Natural killer cell (primary cell): ENCODE measurements at regions not wholly inside any gene's neighbourhood (a gene's known extent, or its start where the extent isn't known, plus 50 kb on each side); places are given as distances from the start of the nearest gene placed in this dataset.

Experiments used
- ATAC-seq, 3 donors: fragments of 150-1000 bp in 2 of 3; fragments of 200-7000 bp in 1 of 3; cut with Tn5 transposase; 1 replicate in 1 of 3; 2 replicates in 2 of 3; pipeline ENCODE4 v1.10.0; 2021; ENCODE audit warnings: mild to moderate bottlenecking in 2 of 3, moderate library complexity in 2 of 3
- DNase-seq, 2 donors: peaks; one replicate each; pipeline versions ENCODE4 v3.0.0 to v3.0.0-alpha.2; 2013 to 2021; ENCODE audit warnings: mixed read lengths in 1 of 2
- H3K27ac ChIP-seq: one replicate; pipeline ENCODE4 v1.5.1; 2013; ENCODE audit warnings: mild to moderate bottlenecking, low read length
- H3K27me3 ChIP-seq: one replicate; pipeline ENCODE4 v1.6.1; 2013; ENCODE audit warnings: low read length; ENCODE audit not compliant: control insufficient read depth, insufficient read depth
- H3K36me3 ChIP-seq: one replicate; pipeline ENCODE4 v1.6.1; 2013; ENCODE audit warnings: low read length; ENCODE audit not compliant: control insufficient read depth, insufficient read depth
- H3K4me1 ChIP-seq: one replicate; pipeline ENCODE4 v1.6.1; 2013; ENCODE audit warnings: low read length; ENCODE audit not compliant: control insufficient read depth, insufficient read depth
- H3K4me3 ChIP-seq: one replicate; pipeline ENCODE4 v1.5.1; 2013; ENCODE audit warnings: low read length
- H3K9me3 ChIP-seq: one replicate; pipeline ENCODE4 v1.6.1; 2013; ENCODE audit warnings: low read length; ENCODE audit not compliant: control insufficient read depth, insufficient read depth
- H3K27ac Mint-ChIP-seq, 2 donors: one replicate each; pipeline ENCODE4 v1.8.0; 2022; ENCODE audit warnings: mild to moderate bottlenecking in 2 of 2, mixed read lengths in 2 of 2, moderate library complexity in 1 of 2
- H3K27me3 Mint-ChIP-seq, 2 donors: one replicate each; pipeline ENCODE4 v1.8.0; 2022; ENCODE audit warnings: low read depth in 2 of 2, mixed read lengths in 2 of 2
- H3K36me3 Mint-ChIP-seq: one replicate; pipeline ENCODE4 v1.8.0; 2022; ENCODE audit warnings: mixed read lengths
- H3K4me1 Mint-ChIP-seq, 2 donors: one replicate each; pipeline ENCODE4 v1.8.0; 2022; ENCODE audit warnings: mixed read lengths in 2 of 2
- H3K4me3 Mint-ChIP-seq: one replicate; pipeline ENCODE4 v1.8.0; 2022; ENCODE audit warnings: mild to moderate bottlenecking, moderate library complexity, mixed read lengths
- H3K9me3 Mint-ChIP-seq, 2 donors: one replicate each; pipeline ENCODE4 v1.8.0; 2022; ENCODE audit warnings: mixed read lengths in 2 of 2
- WGBS: methylation state at CpG from one replicate; pipeline ENCODE4 v1.1.7; 2013; ENCODE audit warnings: missing lambda C conversion rate; ENCODE audit not compliant: insufficient coverage; 5-methylcytosine and 5-hydroxymethylcytosine counted together
- intact Hi-C: fragments of 100-400 bp; cut with micrococcal nuclease; formaldehyde crosslinking; loops from one replicate; pipeline ENCODE4 v1.14.2; 2022
- TF ChIP-seq, protein P1 (sequence below): fragments of 200-600 bp; IDR thresholded peaks from one replicate; pipeline ENCODE4 v1.8.0; 2022; ENCODE audit warnings: antibody characterized with exemption

DNA sequence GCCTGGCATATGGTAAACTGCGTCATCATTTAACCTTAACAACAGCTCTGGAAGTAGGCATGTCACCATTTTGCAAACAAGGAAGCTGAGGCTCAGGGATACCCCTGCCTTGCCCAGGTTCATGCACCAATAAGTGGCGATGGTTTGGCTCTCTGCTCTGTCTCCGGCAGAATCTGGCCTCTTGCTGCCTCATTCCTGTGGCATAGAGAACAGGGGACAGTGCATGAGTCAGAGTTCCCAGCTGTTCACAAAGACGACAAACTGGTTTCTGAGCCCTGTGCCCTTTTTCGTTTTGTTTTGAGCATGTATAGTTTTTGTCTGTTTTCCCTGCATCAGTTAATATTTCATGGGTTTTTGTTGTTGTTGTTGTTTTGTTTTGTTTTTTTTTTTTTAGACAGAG, 236.8 kb downstream of the OPA1 start:
- H3K27ac ChIP-seq, result no peak overlapping the region
- ATAC-seq, result no peak
- H3K4me3 ChIP-seq, result no peak overlapping the region
- Mint-ChIP-seq H3K4me3 (no peak overlapping the region), H3K36me3 (no peaks in the 10 kb centered on the region), H3K9me3 (no peaks in the 10 kb centered on the region), H3K27me3 (peaks cover 8 to 11% of the 10 kb centered on the region in 2 donors), H3K27ac (no peak overlapping the region), H3K4me1 (no peaks in the 10 kb centered on the region)
- WGBS, result 91% methylated on average over 5 of the region's 5 CpGs
- no peaks in the 10 kb centered on the region for H3K27me3 ChIP-seq
- intact Hi-C loops, result no loop called here
- TF ChIP-seq, protein P1, sequence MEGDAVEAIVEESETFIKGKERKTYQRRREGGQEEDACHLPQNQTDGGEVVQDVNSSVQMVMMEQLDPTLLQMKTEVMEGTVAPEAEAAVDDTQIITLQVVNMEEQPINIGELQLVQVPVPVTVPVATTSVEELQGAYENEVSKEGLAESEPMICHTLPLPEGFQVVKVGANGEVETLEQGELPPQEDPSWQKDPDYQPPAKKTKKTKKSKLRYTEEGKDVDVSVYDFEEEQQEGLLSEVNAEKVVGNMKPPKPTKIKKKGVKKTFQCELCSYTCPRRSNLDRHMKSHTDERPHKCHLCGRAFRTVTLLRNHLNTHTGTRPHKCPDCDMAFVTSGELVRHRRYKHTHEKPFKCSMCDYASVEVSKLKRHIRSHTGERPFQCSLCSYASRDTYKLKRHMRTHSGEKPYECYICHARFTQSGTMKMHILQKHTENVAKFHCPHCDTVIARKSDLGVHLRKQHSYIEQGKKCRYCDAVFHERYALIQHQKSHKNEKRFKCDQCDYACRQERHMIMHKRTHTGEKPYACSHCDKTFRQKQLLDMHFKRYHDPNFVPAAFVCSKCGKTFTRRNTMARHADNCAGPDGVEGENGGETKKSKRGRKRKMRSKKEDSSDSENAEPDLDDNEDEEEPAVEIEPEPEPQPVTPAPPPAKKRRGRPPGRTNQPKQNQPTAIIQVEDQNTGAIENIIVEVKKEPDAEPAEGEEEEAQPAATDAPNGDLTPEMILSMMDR, result no peak
- no peak for DNase-seq
- H3K4me1 ChIP-seq, result peaks cover 7% of the 10 kb centered on the region
- H3K9me3 ChIP-seq, result no peaks in the 10 kb centered on the region
- no peaks in the 10 kb centered on the region for H3K36me3 ChIP-seq

DNA sequence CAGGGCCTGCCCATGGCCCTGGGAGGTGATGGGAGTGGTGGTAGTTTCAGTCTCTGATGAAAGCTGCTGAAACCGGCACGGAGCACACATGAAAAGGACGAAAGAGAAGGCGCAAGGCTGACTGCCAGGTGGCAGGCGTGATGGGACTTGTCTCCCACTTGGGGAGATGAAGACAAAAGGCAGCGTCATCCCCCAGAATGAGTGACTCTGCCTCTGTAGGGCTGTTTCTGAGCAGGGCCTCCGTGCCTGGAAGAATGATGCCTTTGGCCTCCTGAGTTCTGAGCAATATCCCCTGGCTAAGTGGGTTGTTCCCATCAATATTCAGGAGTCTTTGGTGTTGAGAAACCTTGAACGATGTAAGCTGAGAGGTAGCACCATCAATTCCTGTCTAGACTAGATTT, 237.8 kb downstream of the OPA1 start:
- Mint-ChIP-seq H3K4me1 (no peaks in the 10 kb centered on the region), H3K4me3 (no peak overlapping the region), H3K27ac (no peak overlapping the region), H3K27me3 (peaks cover 0 to 11% of the 10 kb centered on the region in 2 donors), H3K36me3 (no peaks in the 10 kb centered on the region), H3K9me3 (no peaks in the 10 kb centered on the region)
- H3K4me3 ChIP-seq, result no peak overlapping the region
- no peaks in the 10 kb centered on the region for H3K9me3 ChIP-seq
- intact Hi-C loops, result no loop called here
- ATAC-seq (no peak), DNase-seq (no peak)
- 83% methylated on average over 8 of the region's 8 CpGs for WGBS
- H3K36me3 ChIP-seq, result no peaks in the 10 kb centered on the region
- H3K27me3 ChIP-seq, result no peaks in the 10 kb centered on the region
- TF ChIP-seq, protein P1, result no peak
- no peak overlapping the region for H3K27ac ChIP-seq
- H3K4me1 ChIP-seq, result peaks cover 7% of the 10 kb centered on the region

DNA sequence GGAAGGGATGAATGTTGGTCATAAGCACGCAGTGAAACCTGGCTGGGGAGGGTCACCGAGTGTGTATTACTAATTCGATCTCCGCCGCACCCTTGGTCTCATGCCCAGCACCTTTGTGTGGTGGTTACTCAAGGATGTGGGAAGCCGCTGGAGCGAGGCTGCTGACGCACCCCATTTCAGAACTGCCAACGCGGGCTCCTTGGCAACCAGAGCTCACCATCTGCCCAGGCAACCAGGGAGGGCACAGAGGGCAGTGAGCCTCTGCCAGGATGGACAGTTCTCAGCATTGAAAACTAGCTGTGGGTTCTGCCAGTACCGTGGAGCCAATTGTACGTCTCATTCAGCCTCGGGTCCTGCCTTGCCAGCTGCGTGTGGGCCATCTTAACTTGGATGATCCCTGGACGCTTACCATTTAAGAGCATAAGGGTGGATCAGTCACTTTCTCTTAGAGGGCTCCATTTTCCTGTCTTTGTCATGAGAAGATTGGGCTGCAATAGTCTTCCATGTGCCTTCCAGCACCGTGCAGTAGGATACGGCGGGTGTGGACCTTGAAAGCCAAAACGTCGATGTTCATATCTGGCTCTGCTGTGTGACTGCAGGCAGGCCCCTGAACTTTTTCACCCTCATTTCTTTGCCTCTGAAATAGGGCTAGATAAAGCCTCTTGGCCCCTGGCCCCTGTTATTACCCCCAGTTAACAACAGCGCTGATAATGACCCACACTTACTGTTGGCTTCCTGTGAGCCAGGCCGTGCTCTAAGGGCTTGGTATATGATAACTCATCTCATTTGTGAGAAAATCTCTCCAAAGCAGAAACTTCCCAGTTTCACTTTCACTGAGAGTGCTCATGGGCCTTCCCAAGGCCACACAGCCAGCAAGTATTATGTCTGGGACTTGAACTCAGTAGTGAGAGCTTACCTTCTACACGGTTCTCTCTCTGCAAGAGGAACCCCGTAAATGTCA, 238.8 kb downstream of the OPA1 start:
- no peak for DNase-seq

More for the DNA sequence above, 238.8 kb downstream of the OPA1 start:
- ATAC-seq, result no peak
- H3K9me3 ChIP-seq, result no peaks in the 10 kb centered on the region
- Mint-ChIP-seq H3K27ac (no peak overlapping the region), H3K4me3 (no peak overlapping the region), H3K36me3 (no peaks in the 10 kb centered on the region), H3K27me3 (peaks cover 0 to 6% of the 10 kb centered on the region in 2 donors), H3K4me1 (no peaks in the 10 kb centered on the region), H3K9me3 (no peaks in the 10 kb centered on the region)
- H3K36me3 ChIP-seq, result no peaks in the 10 kb centered on the region
- TF ChIP-seq, protein P1, result no peak
- H3K27ac ChIP-seq, result peak overlapping the region; percentile 1
- peaks cover 7% of the 10 kb centered on the region for H3K4me1 ChIP-seq
- no peaks in the 10 kb centered on the region for H3K27me3 ChIP-seq
- WGBS, result 79% methylated on average over 24 of the region's 24 CpGs
- H3K4me3 ChIP-seq, result no peak overlapping the region
- intact Hi-C loops, result no loop called here
